ENCODE measurements at regions not wholly inside any gene's neighbourhood (a gene's known extent, or its start where the extent isn't known, plus 50 kb on each side); places are given as distances from the start of the nearest gene placed in this dataset.

DNA sequence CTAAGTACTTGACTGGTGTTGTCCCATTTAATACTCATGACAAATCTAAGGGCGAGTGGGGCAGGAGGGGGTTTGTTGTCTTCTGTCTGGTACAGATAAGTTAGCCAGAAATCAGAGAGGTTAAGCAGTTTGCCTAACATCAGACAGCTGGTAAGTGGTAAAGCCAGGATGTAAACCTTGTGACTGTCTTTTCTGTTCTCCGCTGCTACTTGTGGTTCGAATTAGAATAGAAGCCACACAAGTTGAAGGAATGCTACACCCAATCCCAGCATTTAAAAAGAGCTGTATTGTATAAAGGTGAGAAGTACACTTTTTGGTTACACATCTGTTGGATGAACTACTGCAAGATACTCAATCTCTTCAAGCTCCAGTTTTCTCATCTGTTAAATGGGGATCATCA is 474.7 kb upstream of the SUCLG2 start:
- no peak overlapping the region for H2AFZ ChIP-seq (ENCODE audit: low read depth, low read length)
- H3K27me3 ChIP-seq (ENCODE audit: insufficient read depth, low read length, poor library complexity): no peaks in the 10 kb centered on the region
- no peaks in the 10 kb centered on the region for H3K36me3 ChIP-seq (ENCODE audit: insufficient read depth, low read length)
- no peak overlapping the region for H3K4me2 ChIP-seq (ENCODE audit: insufficient read depth, low read length)
- H3K9me3 ChIP-seq (ENCODE audit: insufficient read depth, low read length, severe bottlenecking): no peaks in the 10 kb centered on the region
- TF ChIP-seq, protein P1, sequence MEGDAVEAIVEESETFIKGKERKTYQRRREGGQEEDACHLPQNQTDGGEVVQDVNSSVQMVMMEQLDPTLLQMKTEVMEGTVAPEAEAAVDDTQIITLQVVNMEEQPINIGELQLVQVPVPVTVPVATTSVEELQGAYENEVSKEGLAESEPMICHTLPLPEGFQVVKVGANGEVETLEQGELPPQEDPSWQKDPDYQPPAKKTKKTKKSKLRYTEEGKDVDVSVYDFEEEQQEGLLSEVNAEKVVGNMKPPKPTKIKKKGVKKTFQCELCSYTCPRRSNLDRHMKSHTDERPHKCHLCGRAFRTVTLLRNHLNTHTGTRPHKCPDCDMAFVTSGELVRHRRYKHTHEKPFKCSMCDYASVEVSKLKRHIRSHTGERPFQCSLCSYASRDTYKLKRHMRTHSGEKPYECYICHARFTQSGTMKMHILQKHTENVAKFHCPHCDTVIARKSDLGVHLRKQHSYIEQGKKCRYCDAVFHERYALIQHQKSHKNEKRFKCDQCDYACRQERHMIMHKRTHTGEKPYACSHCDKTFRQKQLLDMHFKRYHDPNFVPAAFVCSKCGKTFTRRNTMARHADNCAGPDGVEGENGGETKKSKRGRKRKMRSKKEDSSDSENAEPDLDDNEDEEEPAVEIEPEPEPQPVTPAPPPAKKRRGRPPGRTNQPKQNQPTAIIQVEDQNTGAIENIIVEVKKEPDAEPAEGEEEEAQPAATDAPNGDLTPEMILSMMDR (IDR thresholded peaks at IDR 0.05; ENCODE audit: borderline replicate concordance, extremely low read depth, low read length, poor library complexity, severe bottlenecking): no peak
- no peak for TF ChIP-seq EZH2 (IDR thresholded peaks at IDR 0.05; ENCODE audit: borderline replicate concordance, low read depth, low read length, severe bottlenecking)
- ATAC-seq (ENCODE audit: insufficient read depth, low read depth) (no peak), DNase-seq (no peak)
- H4K20me1 ChIP-seq (ENCODE audit: insufficient read depth, low read length): no peaks in the 10 kb centered on the region
- no peaks in the 10 kb centered on the region for H3K4me1 ChIP-seq (ENCODE audit: insufficient read depth, low read length)
- H3K27ac ChIP-seq (ENCODE audit: low read length): no peak overlapping the region
- H3K4me3 ChIP-seq (ENCODE audit: low read depth in 1 of 2, low read length in 2 of 2): no peak overlapping the region
- no peaks in the 10 kb centered on the region for H3K79me2 ChIP-seq (ENCODE audit: insufficient read depth, low read length)
- H3K9ac ChIP-seq (ENCODE audit: low read depth, low read length): no peak overlapping the region

DNA sequence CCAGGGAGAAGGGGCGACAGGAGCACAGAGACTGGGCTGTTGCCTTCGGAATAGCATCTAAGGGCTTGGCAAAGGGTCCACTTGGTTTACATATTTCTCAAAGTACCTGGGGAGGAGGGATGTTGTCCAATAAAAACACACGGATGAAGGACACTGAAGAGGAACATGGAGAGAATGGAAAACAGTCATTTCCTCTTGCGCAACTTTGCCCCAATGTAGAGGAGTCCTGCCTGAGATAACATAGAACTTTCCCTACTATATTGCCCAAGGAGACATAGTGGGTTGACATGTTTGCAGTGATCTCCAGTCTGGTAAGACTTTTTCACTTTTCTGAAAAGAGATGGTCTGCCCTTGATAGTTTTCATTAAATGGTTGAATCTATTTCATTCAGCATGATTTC is 468.8 kb upstream of the SUCLG2 start:
- H3K4me2 ChIP-seq (ENCODE audit: insufficient read depth, low read length): no peak overlapping the region
- H4K20me1 ChIP-seq (ENCODE audit: insufficient read depth, low read length): no peaks in the 10 kb centered on the region
- ATAC-seq (ENCODE audit: insufficient read depth, low read depth) (no peak), DNase-seq (no peak)
- no peak overlapping the region for H3K27ac ChIP-seq (ENCODE audit: low read length)
- H3K27me3 ChIP-seq (ENCODE audit: insufficient read depth, low read length, poor library complexity): no peaks in the 10 kb centered on the region
- H3K36me3 ChIP-seq (ENCODE audit: insufficient read depth, low read length): no peaks in the 10 kb centered on the region
- H3K9me3 ChIP-seq (ENCODE audit: insufficient read depth, low read length, severe bottlenecking): no peaks in the 10 kb centered on the region
- H3K79me2 ChIP-seq (ENCODE audit: insufficient read depth, low read length): no peaks in the 10 kb centered on the region
- no peak for TF ChIP-seq EZH2 (IDR thresholded peaks at IDR 0.05; ENCODE audit: borderline replicate concordance, low read depth, low read length, severe bottlenecking)
- TF ChIP-seq, protein P1 (IDR thresholded peaks at IDR 0.05; ENCODE audit: borderline replicate concordance, extremely low read depth, low read length, poor library complexity, severe bottlenecking): no peak
- no peak overlapping the region for H3K4me3 ChIP-seq (ENCODE audit: low read depth in 1 of 2, low read length in 2 of 2)
- H3K4me1 ChIP-seq (ENCODE audit: insufficient read depth, low read length): no peaks in the 10 kb centered on the region
- no peak overlapping the region for H2AFZ ChIP-seq (ENCODE audit: low read depth, low read length)
- H3K9ac ChIP-seq (ENCODE audit: low read depth, low read length): no peak overlapping the region

DNA sequence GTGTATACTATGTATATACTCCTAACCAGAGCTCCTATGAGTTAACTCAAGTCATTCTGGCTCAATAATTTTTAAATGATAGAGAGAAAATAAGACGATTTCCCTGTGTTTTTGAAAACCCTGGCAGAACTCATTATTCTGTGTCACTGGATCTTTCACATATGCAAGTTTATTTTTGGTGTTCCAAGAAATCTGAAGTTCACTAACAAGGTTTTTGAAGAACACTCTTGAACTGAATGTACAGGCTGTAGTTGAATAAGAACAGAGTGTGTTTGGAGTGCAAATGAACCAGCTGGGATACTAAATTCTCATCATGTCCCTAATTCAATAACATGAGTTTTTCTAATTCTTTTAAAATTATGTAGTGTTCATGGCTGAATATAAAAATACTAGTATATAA is 466.9 kb upstream of the SUCLG2 start:
- TF ChIP-seq, protein P1 (IDR thresholded peaks at IDR 0.05; ENCODE audit: borderline replicate concordance, extremely low read depth, low read length, poor library complexity, severe bottlenecking): no peak
- ATAC-seq (ENCODE audit: insufficient read depth, low read depth) (no peak), DNase-seq (no peak)
- Histone ChIP-seq H3K9me3 (ENCODE audit: insufficient read depth, low read length, severe bottlenecking) (no peaks in the 10 kb centered on the region), H4K20me1 (ENCODE audit: insufficient read depth, low read length) (no peaks in the 10 kb centered on the region), H3K4me3 (ENCODE audit: low read depth in 1 of 2, low read length in 2 of 2) (no peak overlapping the region), H3K79me2 (ENCODE audit: insufficient read depth, low read length) (no peaks in the 10 kb centered on the region), H3K4me2 (ENCODE audit: insufficient read depth, low read length) (no peak overlapping the region), H3K27me3 (ENCODE audit: insufficient read depth, low read length, poor library complexity) (no peaks in the 10 kb centered on the region), H3K27ac (ENCODE audit: low read length) (no peak overlapping the region), H3K9ac (ENCODE audit: low read depth, low read length) (no peak overlapping the region), H2AFZ (ENCODE audit: low read depth, low read length) (no peak overlapping the region), H3K36me3 (ENCODE audit: insufficient read depth, low read length) (no peaks in the 10 kb centered on the region), H3K4me1 (ENCODE audit: insufficient read depth, low read length) (no peaks in the 10 kb centered on the region)

DNA sequence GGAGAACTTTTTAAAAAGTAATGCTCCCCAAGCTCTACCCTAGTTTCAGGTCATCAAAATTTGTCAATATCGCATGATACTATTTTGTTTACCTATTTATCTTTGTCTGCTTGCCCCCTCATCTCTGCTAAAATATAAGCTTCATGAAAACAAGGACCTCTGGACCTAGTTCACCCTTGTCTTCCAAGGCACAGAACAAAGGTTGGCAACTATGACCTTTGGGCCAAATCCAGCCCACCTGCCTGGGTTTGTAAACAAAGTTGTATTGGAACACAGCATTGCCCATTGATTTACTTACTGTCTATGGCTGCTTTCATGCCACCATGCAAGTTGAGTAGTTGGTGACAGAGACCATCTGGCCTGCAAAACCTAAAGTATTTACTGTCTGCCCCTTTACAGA is 462.2 kb upstream of the SUCLG2 start:
- Histone ChIP-seq H3K9me3 (ENCODE audit: insufficient read depth, low read length, severe bottlenecking) (no peaks in the 10 kb centered on the region), H3K27ac (ENCODE audit: low read length) (no peak overlapping the region), H3K4me1 (ENCODE audit: insufficient read depth, low read length) (no peaks in the 10 kb centered on the region), H2AFZ (ENCODE audit: low read depth, low read length) (no peak overlapping the region), H4K20me1 (ENCODE audit: insufficient read depth, low read length) (no peaks in the 10 kb centered on the region), H3K4me2 (ENCODE audit: insufficient read depth, low read length) (no peak overlapping the region), H3K27me3 (ENCODE audit: insufficient read depth, low read length, poor library complexity) (no peaks in the 10 kb centered on the region), H3K4me3 (ENCODE audit: low read depth in 1 of 2, low read length in 2 of 2) (no peak overlapping the region), H3K79me2 (ENCODE audit: insufficient read depth, low read length) (no peaks in the 10 kb centered on the region), H3K36me3 (ENCODE audit: insufficient read depth, low read length) (no peaks in the 10 kb centered on the region), H3K9ac (ENCODE audit: low read depth, low read length) (no peak overlapping the region)
- TF ChIP-seq EZH2 (IDR thresholded peaks at IDR 0.05; ENCODE audit: borderline replicate concordance, low read depth, low read length, severe bottlenecking): no peak
- TF ChIP-seq, protein P1 (IDR thresholded peaks at IDR 0.05; ENCODE audit: borderline replicate concordance, extremely low read depth, low read length, poor library complexity, severe bottlenecking): no peak
- ATAC-seq (ENCODE audit: insufficient read depth, low read depth) (no peak), DNase-seq (no peak)

All from DND-41 (cell line).